ENCODE measurements at regions not wholly inside any gene's neighbourhood (a gene's known extent, or its start where the extent isn't known, plus 50 kb on each side); places are given as distances from the start of the nearest gene placed in this dataset.

DNA sequence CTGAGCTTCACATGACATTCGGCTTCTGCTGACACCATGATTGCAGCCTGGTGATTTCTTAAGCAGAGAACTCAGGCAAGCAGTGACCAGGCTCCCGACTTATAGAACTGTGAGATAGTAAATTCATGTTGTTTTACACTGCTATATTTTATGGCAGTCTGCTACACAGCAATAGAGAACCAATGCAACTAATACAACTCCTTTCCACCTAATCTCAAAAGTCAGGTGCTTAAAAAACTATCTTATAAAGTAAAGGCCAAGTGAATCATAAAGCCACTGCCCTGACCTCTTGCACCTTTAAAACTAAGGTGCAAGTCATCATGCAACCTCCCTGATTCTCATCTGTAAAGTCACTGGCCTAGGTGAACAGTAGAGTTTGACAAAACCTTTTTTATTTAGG lies 95.3 kb upstream of the GLS start:
- DNase-seq: no peak

GRCh38 chr2:190786404-190787166 lies 94.0 kb upstream of the GLS start:
- DNase-seq: no peak

GRCh38 chr2:190787743-190788235 lies 92.8 kb upstream of the GLS start:
- DNase-seq: no peak

GRCh38 chr2:190789074-190790004 lies 91.3 kb upstream of the GLS start:
- DNase-seq: no peak

DNA sequence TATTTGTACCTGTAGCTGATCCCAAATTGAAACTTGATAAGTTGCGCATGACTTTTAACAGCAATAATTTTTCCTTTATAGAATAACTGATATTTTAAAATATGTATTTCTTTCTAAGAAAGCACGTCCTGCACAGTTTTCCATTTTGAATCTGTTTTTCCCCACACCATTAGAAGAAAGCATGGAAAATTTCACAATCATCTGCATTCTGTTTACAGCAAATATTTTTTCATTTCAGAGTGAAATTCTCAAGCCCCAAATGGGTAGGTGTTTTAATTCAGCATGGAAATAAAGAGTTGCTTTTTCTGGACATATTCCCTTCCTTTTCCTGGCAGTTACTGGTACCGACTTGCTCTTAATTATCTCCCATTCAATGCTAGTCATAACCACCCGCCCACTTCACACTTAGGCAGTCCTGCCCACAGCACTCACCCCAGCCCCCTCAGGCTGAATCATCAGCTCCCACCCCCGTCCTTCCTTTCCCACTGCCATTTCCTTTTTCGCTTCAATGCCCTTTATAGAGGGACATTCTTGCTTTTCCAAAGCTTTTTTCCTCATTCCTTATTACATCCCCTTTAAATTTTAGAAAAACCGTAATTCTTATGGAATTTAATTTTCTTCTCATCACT lies 89.2 kb upstream of the GLS start:
- DNase-seq: no peak

GRCh38 chr2:190791976-190792575 lies 88.5 kb upstream of the GLS start:
- no peak for DNase-seq

DNA sequence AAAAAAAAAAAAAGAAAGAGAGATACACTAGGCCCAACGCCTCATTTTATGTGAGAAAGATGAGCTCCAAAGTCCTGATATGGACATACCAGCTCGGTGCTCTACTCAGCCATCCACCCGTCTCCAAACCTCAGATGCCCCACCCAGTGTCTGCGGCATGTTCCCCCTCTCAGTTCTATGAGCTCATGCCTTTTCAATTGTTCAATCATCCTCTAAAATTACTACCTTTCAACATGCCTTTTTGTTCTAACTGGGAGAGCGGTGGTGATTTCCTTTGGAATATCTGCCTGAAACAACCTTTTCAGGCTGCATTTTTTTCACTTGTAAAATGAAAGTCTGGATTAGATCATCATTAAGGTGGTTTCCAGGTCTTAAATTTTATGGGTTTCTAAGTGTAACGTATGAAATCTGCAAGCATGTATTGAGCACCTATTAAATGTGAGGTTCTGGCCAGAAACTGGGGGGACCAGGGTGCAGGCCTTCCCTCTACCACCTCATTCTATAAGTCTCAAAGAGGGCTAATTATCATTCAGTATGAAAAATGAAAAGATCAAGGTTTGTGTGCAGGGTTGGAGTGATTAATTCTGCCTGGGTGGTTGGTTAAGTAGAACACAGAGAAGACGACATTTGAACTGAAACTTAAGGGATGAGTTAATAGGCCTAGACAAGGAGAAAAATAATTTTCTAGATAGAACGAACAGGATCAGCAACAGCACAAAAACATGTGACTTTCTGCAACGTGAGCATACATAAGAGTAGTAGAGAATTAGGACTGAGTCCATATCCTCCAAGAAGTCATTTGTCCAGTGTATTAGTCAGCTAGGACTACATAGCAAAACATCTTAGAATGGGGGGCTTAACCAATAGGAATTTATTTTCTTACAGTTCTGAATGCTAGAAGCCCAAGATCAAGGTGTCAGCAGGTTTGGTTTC lies 87.4 kb upstream of the GLS start:
- no peak for DNase-seq

GRCh38 chr2:190794377-190794776 lies 86.2 kb upstream of the GLS start:
- no peak for DNase-seq

- no peak for DNase-seq
Observed at GRCh38 chr2:190794790-190795189, 85.8 kb upstream of the GLS start.

DNA sequence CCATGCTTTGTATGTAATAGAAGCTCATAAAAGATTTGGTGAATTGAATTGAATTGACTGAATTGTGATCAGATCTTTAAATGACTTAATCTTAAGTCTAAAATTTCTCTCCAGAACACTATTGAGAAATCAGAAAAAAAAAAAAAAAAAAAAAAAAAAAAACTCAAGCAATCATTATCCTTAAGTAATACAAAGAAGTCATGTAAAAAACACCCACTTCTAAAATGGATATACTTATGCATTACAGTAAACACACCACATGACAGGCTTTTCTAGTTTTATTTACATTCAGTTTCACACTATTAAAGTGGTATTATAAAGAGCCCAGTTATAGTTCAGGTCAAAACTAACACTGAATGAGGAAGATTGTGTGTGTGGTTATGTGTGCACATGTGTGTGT lies 84.9 kb upstream of the GLS start:
- DNase-seq: no peak

GRCh38 chr2:190799999-190800398 lies 80.6 kb upstream of the GLS start:
- DNase-seq: no peak

DNA sequence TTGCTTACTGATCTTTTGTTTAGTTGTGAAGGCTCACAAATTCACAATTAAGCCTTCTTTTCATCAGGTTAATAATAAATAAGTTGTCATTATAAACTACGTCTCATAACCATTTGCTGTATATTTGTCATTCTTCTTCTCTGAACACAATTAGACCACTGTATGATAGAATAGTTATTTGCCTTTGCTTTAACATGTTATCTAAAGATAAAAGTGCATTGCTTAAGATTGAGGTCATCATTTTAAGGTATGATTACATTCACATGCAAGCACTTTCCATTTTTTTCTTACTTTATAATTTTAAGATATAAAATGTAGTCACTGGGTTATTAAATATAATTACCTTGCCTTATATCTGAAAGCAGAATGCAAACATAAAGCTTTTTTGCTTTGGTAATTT lies 80.1 kb upstream of the GLS start:
- DNase-seq: no peak

- no peak for DNase-seq
Observed at GRCh38 chr2:190802129-190802528, 78.5 kb upstream of the GLS start.

GRCh38 chr2:190802626-190803209 lies 77.9 kb upstream of the GLS start:
- DNase-seq: no peak

- DNase-seq: no peak
Observed at GRCh38 chr2:190804182-190804795, 76.3 kb upstream of the GLS start.

GRCh38 chr2:190805126-190805525 lies 75.5 kb upstream of the GLS start:
- DNase-seq: no peak

GRCh38 chr2:190805843-190806242 lies 74.8 kb upstream of the GLS start:
- DNase-seq: no peak

- DNase-seq: no peak
Observed at GRCh38 chr2:190807886-190808285, 72.7 kb upstream of the GLS start.

GRCh38 chr2:190809139-190809764 lies 71.4 kb upstream of the GLS start:
- no peak for DNase-seq

DNA sequence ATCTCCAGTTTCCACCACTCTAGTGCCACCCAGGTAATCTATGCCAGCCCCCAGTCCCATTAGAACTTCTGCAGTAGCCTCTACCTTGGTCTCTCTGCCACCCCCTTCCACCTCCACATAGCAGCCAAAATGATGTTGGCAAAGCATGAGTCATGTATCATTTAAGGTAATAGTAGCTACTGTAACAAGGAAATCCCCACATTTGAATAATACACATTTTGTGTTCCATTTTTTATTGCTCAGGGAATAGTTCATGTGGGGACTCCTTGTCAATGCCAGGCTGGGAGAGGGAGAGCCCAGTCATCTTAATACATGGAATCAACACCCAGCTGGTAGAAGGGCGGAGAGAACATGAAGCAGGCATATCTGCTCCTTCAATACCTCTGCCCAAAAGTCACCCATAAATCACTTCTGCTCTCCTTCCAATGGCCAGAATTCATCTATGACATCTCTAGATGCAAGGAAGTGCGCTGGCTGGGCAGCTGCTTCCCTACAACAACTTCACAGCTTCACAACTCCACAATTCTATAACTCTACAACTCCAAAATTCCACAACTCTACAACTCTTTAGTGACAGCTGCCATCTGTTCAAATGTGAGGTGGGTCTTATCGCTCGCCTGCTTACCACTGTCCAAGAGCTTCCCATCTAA lies 70.6 kb upstream of the GLS start:
- DNase-seq: no peak
